ENCODE measurements at regions not wholly inside any gene's neighbourhood (a gene's known extent, or its start where the extent isn't known, plus 50 kb on each side); places are given as distances from the start of the nearest gene placed in this dataset.

DNA sequence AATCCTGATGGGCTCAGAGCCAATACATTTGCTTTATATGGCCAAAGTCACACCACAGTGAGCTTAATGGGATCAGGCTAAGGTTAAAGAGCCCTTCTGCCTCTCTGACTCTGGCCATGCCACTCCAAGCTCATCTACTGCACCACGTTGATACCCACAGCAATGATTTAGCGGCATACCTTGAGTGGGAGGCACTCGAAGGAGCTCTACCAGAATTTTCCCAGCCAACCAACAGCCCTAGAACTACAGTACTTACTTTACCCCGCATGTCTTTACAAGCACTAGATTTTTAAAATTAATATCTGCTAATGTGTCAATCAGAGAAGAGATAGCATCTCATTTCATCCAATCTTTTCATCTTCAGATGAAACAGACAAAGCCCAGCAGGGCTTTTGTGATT lies 300.5 kb downstream of the GRIN2B start:
- no peak for DNase-seq (ENCODE audit: low spot score)

DNA sequence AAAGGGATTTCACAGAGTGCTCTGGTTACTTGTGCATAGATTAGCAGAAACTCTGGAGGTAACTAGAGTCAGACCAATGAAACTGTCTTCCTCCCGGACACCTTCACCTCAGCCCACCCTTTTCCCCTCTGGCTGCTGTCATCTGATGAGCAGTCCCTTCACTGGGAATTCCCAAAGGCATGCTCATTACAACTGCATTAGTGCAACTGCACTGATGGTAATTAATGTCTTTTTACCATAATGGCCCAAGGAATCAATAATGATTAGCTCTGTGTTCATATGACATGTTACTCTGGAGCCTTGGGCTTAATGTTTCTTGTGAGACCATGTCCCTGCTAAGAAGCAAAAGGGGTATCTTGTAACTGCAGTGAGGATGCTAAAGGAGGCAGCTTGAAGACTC lies 304.5 kb downstream of the GRIN2B start:
- DNase-seq (ENCODE audit: low spot score), result no peak

DNA sequence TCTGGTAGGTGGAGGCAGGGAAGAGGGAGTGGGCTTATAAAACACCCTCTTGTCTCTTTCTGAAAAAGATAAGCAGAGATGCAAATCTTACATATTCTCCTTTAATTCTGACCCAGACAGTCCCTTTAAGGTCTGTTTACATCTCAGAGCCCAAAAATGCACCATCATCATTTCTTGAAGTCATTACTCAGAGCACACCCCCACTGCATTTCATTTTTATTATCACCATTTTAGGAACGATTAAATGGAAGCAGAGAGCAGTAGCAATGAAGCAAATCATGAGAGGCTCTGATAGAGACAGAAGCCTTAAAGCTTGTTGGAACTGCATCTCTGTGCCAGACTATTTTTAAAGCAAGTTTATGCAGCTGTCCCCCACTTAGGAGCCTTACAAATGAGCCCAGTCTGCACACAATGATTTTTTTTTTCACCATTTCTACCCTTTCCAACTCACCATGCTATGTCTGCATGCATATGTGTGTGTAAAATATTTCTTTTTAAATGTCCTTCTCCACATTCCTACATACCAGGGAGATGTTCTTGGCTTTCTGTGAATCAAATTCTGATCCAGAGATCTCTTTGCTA lies 311.0 kb downstream of the GRIN2B start:
- no peak for DNase-seq (ENCODE audit: low spot score)

DNA sequence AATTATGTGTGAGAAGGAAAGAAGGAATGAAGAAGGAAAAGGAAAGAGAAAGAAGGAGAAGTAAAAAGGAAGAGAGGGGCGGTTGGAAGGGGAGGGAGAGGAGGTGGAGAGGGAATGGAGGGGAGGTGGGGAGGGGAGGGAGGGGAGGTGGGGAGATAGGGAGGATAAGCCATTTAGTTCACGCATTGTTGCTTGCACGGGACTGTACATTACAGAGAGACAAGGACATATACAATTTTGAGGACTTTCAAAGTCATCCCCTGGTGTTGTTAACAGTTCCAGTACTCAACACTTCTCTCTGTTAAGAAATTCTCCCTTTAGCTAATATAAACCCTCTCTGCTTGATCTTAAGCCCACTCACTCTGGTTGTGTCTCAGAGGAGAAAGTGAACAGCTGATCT lies 312.5 kb downstream of the GRIN2B start:
- no peak for DNase-seq (ENCODE audit: low spot score)

DNA sequence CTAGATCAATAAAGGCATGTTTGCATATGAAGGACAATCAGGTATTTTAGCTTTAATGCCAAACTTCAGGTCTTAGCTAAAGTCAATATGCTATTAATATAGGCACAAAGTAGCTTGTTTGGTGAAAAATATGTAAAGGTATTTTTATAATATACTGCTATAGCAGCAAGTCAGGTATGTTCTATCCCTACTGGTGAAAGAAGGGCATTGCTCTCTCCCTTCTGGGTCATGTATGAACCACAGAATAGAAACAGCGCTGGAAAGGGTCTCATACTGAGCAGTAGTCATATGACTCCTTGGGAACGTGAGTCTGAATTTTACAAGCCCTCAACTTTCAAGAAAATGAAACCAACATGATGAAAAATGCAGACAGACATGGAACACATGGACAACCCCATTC lies 314.6 kb downstream of the GRIN2B start:
- DNase-seq (ENCODE audit: low spot score), result no peak

DNA sequence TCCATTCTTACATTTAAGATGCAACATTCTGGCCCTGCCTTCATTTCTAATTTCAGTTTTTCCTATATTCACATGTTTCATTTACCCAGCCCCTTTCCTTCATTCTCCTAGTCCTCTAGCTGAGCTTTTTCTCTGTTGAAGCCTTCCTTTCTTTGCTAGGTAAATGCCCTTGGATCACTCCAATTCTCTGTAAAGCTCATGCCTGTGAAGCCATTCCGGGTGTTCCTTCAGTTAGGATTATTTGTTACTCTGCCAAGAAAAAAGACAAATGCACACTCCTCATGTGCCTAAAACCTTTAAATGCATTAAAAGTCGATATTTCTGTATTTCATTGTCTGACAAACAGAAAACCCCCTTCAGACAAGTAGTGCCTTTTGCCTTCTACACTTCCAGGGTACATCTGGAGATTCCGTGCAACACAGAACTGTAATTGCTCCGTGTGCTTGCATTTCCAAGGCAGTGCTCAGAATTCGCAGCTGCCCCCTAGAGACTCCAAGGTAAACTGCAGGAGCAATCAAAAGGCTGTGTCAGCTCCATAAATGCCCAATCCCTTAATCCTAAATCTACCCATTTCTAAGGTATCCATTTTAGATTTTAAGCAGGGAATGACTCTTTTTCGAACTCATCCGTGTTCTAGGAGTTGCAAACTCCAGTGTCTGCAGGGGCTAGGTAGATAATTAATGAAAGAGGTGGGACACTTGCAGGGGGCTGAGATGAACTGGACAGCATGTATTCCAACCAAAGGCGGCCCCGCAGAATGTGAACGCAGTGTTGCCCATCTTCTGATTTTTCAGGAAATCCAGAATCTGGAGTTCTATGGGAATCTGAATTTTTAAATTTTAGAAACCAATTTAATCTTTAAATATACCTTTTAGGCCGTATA lies 320.2 kb downstream of the GRIN2B start:
- DNase-seq (ENCODE audit: low spot score), result peak; percentile 49

DNA sequence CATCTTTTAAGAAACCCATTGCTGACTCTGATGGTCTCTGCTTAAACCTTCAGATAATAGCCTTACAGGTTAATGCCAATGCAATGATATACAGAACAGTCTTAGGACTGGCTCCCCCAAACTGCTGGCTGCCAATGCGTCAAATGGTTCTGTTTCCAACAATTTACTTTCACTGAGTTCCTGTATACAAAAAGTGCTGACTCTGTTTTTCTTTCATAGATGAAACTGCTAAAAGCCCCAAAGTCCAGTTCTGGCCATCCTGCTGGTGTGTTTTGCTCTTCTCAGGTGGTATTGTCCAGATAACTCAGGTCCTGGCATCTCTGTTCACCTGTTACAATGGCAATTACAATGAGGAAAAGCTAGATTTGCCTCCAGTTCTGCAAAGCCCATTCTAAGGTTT lies 326.9 kb downstream of the GRIN2B start:
- no peak for DNase-seq (ENCODE audit: low spot score)

DNA sequence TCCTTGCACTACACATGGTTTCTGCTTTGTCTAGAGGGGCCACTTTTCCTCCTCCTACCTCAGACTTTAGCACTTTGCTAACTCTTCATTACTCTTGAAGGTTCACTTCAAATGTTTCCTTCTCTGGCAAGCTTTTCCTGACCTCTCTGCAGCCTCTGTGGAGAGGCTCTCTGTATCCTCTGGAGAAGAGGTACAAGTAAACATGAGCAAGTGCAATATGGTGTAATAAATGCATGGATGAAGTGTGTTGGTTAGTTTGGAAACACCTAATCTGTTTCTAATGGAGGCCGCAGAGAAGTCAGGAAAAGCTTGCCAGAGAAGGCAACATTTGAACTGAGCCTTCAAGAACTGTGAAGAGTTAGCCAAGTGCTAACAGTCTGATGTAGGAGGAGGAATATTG lies 329.3 kb downstream of the GRIN2B start:
- no peak for DNase-seq (ENCODE audit: low spot score)

DNA sequence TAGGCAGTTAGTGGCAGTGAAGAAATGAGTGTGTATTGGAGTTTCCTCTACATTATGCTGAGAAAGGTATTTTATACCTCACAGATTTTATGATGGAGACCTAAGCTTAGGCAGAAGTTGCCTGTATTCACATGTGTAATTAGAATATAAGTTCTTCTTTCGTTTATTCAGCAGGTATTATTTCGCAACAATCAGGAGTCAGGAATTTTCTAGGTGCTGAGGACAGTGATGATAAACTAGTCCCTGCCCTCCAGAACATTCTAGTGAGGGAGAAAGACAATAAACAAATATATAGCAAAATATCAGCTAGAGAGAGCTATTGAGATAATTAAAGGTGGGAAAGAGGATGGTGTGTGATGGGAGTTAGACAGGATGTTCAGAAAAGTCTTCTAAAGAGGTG lies 345.7 kb downstream of the GRIN2B start:
- DNase-seq (ENCODE audit: low spot score), result no peak

DNA sequence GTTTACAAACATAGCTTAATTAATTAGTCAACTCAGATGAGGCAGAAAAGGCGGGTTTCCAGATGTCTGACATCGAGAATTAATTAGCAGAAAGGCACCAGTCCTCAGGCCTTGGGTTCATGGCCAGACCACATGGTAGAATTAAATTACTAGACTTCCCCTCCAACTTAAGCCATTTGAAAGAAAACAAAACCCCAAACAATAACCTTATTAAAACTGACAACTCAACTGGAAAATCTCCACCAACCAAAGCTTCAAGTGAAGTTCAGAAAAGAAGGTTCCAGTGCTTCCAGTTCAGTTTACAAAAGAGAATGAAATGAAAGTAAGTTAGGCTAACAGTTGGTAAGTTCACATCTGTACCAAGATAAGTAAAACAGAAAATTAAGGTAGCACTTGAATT lies 349.5 kb downstream of the GRIN2B start:
- no peak for DNase-seq (ENCODE audit: low spot score)

DNA sequence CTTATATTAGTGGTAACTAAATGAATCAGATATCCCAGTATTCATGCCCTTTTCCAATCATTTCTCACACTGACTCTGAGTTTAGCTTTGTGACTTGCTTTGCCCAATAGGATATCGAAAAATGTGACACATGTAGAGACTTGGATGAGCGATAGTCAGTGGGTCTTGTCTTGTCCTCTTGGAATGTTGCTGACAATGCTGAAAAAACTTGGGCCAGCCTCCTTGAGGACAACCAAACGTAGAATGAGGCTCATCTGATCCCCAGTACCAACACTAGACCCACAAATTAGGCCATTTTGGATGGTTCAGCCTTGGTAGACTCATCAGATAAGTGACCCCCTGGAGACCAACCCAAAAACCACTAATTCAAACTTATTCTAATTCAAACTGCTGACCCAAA lies 351.0 kb downstream of the GRIN2B start:
- no peak for DNase-seq (ENCODE audit: low spot score)

DNA sequence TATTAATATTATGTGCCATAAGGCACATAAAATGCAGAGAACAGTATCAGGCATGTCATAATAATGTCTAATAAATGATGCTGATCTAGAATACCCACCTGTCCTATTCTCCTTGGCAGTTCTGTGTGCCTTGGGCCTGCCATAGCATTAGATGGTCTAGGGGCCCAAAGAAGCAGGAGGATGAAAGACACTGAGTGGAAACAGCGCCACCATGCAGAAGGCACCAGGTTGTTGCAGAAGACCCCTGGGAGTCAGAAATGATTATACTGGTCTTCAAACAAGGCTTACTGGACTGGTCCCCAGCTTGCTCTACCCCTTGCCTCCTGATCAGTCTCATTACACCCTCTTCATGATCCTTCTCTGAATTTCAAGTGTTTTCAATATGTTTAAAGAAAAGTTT lies 353.3 kb downstream of the GRIN2B start:
- no peak for DNase-seq (ENCODE audit: low spot score)

DNA sequence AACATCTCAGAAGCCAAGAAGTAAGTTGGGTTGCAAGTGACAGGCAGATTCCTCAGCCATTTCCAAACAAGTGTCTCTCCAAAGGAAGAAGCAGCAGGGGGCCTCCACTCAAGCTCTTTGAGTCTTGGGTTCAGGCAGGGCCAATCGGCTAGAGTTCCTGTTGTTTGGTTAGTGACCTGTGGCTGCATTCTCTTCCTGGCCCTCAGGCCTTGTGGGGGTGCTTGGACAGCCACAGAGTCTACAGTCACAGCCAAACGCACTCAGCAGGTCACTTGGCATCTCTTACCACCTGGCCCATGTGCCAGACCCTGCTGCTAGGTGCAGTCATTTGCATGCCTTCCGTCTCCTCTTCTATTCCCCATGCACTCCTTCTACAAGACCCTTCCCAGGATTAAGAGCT lies 353.9 kb downstream of the GRIN2B start:
- DNase-seq (ENCODE audit: low spot score), result no peak

DNA sequence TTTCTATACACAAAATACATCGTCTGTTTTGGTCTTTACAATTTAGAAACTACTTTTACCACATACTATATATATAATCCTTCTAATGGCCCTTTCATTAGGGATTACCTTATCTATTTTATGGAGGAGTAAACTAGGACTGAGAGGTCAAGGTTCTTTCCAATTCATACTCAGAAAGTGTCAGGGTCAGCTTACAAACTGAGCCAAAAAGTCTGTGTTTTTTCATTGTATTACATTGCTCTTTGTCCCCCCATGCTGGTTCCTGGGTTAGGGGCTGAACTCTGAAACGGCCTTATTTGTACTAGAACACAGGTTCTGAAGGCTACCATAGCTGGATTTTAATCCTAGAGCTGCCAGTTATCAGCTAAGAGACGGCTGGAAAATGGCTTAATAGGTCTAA lies 368.1 kb downstream of the GRIN2B start:
- no peak for DNase-seq (ENCODE audit: low spot score)

DNA sequence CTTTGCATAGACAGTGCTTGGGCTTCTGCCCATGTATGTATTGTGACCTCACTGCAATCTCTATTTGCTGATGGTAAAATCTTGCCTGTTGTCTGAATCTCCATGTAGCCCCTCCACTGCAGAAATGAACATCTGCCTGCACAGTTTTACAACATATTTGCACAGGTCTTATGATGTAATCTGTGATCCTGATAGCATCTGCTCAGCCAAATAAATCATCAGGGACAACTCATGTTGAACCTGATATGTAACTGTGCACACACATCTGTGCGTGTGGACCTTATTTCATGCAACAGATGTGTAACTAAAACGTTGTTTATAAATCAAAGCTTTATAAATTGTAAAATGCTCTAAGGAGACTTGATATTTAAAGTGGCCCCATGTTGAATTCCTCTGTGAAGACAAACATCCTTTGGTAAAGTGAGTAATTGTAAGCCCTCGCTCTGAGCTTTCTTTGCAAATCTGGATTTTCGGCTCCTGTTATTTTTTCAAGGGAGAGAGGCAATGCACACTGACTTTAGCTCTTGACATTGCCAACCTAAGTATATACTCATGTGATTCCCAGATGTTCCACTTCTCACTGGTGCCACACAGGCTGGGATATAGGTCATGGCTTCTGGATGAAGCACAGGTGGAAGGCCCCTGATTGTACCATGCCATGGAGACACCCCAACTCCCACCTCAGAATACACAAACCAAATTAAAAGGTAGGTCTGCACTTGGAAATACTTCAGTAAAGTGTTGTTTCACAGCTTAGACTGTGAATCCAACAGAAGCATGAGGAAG lies 371.3 kb downstream of the GRIN2B start:
- no peak for DNase-seq (ENCODE audit: low spot score)

DNA sequence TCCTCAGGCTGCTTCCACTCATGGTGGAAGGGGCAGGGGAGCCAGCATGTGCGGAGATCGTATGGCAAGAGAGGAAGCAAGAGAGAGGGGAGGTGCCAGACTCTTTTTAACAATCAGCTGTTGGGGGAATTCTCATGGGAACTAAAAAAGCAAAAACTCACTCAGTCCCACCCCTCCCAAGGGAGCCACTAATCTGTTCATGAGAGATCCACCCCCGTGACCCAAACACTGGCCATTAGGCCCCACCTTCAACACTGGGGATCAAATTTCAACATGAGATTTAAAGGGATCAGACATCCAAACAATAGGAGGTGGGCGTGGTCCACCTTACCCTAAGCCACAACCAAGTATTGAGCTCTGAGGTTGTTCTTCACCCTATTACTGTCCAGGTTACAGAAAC lies 375.1 kb downstream of the GRIN2B start:
- no peak for DNase-seq (ENCODE audit: low spot score)

DNA sequence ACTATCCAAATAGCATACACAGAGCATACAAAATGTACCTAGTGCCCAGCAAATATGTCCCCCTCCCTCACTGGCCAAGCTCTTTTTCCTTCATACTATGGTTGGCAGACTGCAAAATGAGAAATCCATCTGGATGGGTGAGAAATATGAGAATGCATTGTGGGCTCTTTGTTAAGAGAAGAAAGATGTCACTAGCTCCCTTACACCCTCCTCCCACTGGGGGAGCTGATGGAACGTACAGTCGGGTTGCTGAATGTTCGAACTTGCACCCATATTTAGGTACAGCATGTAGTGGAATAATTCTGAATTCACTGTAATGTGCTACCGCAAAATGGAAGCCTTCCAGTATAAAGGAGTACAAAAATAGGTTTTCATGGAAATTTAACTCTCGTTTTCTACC lies 377.4 kb downstream of the GRIN2B start:
- DNase-seq (ENCODE audit: low spot score), result no peak

DNA sequence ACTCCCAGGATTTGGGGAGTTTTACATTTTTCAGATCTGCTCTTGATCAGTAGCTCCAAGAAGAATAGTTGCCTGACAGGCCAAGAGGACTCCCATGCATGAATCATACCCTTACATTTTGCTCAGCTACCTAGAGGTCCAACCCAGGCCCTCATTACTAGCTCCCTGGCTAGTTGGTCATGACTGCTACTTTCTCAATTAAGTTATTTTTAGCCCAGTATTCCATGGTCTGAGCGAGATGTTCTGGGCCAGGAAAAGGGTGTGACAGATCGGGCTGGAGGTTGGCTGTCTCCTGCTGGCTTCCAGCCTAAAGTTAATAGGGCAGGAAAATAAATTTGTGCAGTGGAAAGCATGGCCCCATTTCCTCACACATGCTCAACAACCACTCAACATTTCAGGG lies 379.2 kb downstream of the GRIN2B start:
- DNase-seq (ENCODE audit: low spot score), result no peak

DNA sequence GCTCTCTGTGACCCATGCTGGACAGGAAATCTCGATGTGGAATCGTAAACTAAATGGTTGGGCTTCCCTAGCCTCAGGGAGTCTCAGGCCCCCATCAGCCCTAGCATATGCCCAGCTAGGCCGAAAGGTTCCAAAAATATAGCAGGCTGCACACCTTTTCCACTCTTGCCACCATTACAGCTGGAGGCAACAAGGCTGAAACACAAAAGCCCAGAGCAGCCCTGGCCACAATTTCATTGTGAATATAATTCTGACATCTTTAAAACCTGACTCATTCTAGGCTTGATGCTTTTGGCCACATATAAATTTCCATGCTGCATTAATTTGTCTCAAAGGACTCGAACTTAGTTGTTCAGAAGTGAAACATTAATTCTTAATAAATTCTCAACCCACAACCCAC lies 382.2 kb downstream of the GRIN2B start:
- no peak for DNase-seq (ENCODE audit: low spot score)

DNA sequence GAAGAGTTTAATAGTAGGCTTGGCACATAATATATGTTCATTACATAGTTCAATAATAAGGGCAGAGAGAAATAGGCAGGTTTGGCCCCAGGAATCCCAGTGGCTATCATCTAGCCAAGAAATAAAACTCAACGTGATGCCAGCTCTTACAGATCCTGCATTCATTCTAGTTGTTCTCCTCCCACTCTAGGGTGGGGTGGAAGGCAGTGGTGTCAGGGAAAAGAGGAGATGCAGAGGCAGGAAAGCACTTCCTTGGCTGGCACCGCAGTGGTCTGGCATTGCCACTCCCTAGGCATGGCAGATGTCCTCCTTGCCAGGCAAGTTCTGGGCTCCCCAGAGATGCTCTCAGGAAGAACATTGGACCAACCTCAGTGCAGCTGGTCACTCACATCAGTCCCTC lies 383.6 kb downstream of the GRIN2B start:
- no peak for DNase-seq (ENCODE audit: low spot score)

DNA sequence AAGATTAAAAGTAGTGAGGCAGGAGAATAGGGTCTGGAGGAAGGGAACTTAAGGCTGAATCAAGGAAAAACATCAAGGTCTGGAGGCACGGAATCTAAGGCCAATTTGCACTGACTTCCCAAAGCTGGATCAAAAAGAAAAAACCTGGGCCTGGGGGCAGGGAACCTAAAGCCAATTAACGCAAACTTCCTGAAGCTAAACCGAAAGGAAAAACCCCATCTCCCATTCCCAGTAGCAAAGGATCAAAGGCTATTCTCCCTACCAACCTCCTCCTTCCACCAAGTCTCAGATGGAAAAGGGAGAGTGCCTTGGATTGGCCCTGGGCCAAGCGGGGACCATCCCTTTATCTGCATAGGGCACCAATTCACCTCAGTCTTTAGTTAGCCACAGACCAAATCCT lies 384.2 kb downstream of the GRIN2B start:
- no peak for DNase-seq (ENCODE audit: low spot score)

DNA sequence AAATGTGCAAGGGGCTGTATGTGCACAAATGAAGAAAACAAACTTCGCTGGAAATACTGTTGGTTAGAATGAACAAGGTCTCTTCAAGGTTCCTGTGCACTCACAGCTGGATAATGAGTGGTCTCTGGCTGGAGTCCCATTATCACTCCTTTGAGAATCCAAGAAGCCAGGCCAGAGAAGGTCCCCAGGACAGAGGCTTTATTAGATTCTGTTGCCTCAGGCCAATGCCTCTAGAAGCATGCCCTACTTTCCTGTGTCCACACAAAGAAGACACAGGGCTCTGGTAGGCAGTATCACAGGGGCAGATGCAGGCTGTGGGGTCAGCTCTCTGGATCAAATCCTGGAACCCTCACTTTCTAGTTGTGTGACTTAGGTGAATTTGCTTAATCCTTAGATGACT lies 384.7 kb downstream of the GRIN2B start:
- no peak for DNase-seq (ENCODE audit: low spot score)
